ENCODE measurements at regions not wholly inside any gene's neighbourhood (a gene's known extent, or its start where the extent isn't known, plus 50 kb on each side); places are given as distances from the start of the nearest gene placed in this dataset.
"Not testable (repeated sequence)": the region's sequence is repeated elsewhere in the genome, so short reads cannot be mapped to it uniquely, and the experiment has no call there.

DNA sequence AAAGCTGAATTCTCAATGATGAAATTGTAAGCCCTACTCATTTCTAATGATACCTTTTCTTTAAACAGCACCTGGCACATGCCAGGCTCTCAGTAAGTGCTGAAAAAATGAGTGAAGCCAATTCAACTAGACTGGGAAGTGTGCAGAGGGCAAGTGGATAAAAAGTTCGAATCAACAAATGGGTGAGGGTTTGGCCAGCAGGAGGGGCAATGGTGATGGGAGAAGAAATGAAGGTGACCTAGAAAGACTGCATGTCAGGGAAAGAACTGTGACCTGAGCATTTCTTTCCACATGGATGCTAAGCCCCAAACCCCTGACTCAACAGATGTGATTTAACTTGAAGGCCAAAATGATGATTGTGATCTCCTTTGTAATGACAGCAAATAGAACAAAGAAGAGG lies 54.6 kb downstream of the DKK1 start:
- no peak for DNase-seq

- DNase-seq = not testable (repeated sequence)
These were observed 60.1 kb downstream of the DKK1 start for GRCh38 chr10:52374207-52374606.

DNA sequence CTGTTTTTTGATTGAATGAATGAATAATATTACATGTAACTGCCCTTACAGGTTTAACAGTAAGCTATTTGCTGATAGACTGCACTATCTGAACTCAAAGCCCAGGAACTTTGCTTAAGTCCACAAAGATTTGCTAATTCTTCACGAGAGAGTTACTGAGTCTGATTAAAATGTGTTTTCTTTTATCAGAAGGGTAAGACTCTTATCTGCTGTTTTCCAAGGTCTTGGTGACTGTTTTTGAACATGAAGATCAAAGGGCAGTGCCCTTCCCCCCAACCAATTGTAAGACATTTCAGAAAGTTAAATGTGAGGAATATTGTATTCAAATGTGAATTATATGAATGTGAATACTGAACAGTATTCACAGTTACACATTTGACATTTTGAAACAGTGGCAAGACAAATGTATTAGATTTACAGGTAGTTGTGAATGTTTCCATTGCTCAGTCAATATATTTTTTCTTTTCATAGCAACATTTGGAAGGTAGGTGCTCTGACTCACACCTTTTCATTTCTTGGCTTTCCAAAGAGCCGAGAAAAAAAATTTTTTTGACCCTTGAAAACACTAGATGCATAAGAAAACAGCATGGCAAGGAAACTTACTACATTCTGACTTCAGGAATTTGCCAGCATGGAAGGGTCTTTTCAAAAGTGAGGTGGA lies 62.7 kb downstream of the DKK1 start:
- DNase-seq = no peak

- no peak for DNase-seq
These were observed 64.0 kb downstream of the DKK1 start for GRCh38 chr10:52378124-52378523.

GRCh38 chr10:52379287-52379686 lies 65.2 kb downstream of the DKK1 start:
- DNase-seq = no peak

DNA sequence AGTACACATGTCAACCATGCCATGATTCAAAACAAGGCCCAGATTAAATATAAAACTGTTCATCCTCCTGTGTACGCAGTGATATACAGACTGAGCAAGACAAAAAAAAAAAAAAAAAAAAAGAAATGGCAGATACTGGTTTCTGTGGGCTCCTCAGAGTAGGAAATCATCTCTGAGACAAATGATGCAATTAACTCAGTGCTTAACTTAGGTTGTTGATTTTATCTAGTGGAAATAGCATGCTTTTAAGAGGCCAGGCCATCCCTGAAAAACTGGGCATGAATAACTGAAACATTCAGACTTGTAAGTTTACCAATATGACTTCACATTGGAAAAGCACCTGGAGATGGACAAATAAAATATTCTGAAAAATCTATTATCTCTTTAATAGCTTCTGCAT lies 69.0 kb downstream of the DKK1 start:
- DNase-seq = no peak

- no peak for DNase-seq
These were observed 73.7 kb downstream of the DKK1 start for GRCh38 chr10:52387744-52388143.

DNA sequence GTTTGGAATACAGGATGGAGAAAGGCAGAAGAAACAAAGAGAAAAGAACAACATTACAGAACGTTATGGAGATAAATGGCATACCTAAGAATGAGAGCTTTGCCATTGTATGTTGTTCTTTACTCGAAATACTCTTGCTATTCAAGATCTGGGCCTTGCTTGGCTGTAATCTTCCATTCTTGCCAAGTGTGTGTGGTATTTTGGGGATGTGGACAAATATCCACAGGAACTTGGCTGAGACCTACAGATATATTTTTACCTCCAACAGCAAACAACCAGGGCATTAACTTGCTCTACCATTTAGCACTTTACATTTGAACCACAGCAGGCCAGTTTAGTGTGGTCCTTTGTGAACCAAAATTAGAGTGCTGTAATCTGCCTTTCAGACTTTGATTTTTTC lies 76.3 kb downstream of the DKK1 start:
- DNase-seq = no peak

DNA sequence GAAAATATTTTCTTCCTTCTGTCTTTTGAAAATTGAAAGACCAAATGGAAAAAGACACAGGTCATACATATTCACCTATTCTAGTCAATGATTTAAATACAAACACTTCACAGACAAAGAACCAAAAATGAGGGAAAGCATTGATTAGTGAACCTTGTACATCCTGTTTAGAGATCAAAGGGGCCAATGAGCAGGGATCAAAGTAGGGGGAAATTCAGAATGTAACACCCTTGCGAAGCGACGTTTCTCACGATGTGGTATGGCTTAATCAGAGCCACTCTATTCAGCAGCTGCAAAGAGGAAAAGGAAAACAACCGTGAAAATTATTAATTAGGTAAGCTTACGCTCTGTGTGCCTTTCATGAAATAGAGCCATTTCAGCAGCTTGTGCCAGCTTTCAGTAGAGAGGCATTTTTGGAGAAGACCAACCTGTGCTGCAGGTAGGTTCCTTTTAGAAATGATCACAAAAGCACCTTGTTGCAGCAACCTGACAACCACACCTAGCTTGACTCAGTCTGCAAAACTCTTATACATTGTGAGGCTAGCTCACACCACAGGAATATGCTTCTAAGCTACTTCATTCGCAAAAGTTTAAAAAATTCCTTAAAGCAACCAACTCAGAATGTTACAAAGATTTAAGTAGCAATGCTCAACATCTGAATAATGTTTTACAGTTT lies 78.0 kb downstream of the DKK1 start:
- no peak for DNase-seq

GRCh38 chr10:52394246-52394645 lies 80.2 kb downstream of the DKK1 start:
- DNase-seq = no peak

- DNase-seq = no peak
These were observed 86.5 kb downstream of the DKK1 start for GRCh38 chr10:52400562-52400961.

GRCh38 chr10:52403801-52404200 lies 89.7 kb downstream of the DKK1 start:
- not testable (repeated sequence) for DNase-seq

- DNase-seq = no peak
These were observed 95.1 kb downstream of the DKK1 start for GRCh38 chr10:52409195-52409594.

DNA sequence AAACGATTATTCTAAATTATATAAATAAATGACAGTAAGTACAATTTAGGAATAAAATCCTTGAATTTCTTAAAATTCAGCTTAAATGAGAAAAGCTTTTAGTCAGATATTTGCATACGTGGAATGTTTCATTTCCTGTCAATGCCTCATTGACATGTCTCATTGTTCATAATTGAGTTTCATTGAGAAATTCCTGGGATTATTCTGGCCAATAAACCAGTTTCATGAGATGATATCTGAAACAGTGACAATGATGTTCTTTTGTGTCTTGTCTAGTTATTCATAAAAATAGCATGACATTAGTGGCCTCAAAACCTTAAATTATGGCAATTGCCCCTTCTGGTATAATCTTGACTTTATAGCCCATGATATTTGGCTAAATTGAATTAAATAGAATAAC lies 95.8 kb downstream of the DKK1 start:
- no peak for DNase-seq

DNA sequence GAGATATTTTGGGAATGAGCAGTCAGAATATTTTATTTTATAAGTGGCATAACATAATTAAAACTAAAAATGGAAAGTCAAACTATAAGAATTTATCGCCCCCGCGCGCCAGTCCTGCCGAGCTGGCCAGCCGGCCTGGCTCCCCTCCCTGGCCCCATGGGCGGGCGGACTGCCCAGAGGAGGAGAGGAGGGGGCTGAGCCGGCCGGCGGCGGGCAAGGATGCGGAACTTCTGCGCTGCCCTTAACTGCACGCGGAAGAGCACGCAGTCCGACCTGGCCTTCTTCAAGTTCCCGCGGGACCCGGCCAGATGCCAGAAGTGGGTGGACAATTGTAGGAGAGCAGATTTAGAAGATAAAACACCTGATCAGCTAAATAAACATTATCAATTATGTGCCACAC lies 96.8 kb downstream of the DKK1 start:
- DNase-seq = no peak

DNA sequence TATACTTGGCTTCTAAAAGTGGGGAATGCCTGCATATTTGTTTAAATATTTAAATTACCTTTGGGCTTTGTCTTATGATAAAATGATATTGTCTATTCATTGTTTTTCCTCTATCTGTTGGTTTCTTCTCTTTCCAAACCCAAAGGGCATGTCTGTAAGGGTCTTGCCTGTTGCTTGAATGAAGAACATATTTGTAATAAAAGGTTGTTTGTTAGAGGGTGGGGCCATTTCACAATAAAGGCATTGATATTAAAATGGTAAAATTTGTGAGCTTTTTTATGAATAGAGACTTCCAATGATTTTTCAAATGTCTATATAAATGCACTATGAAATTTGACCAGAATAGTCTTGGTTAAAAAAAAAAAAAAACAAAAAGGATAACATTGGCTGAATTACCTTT lies 105.2 kb downstream of the DKK1 start:
- no peak for DNase-seq

- no peak for DNase-seq
These were observed 106.6 kb downstream of the DKK1 start for GRCh38 chr10:52420656-52421055.

- DNase-seq = no peak
These were observed 109.3 kb downstream of the DKK1 start for GRCh38 chr10:52423369-52423768.

DNA sequence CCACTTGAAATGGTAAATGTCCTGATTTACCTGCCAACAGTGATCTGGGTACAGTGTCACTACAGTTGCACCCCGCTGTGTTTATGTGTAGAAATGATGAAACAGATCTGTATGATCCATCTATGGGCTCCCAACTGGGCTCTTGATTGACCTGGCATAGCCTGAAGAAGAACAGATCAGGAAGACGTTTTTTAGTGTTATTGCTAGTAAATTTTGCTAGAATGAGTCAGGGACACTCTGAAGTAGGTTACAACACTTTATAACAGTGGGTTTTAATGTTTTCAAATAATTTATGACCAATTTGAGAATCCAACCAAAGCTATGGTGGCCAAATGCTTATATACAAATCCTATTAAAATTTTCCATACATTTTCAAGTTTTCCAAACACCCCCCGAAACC lies 110.3 kb downstream of the DKK1 start:
- DNase-seq = no peak

- DNase-seq = no peak
These were observed 120.7 kb downstream of the DKK1 start for GRCh38 chr10:52434734-52435133.

DNA sequence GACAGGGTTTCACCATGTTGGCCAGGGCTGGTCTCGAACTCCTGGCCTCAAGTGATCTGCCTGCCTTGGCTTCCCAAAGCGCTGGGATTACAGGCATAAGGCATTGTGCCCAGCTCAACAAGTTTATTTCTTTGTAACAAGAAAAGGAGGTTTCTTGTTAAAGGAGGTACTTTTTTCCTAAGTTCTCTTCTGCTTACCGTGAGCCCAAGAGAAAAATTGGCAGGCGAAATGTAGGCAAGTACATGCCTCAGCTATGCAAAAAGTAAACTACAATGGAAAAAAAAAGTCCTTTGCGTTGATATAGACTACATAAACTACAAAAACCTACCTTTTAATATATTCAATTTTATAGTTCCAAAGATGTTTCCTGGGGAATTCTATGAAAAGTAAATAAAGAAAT lies 122.6 kb downstream of the DKK1 start:
- DNase-seq = no peak

DNA sequence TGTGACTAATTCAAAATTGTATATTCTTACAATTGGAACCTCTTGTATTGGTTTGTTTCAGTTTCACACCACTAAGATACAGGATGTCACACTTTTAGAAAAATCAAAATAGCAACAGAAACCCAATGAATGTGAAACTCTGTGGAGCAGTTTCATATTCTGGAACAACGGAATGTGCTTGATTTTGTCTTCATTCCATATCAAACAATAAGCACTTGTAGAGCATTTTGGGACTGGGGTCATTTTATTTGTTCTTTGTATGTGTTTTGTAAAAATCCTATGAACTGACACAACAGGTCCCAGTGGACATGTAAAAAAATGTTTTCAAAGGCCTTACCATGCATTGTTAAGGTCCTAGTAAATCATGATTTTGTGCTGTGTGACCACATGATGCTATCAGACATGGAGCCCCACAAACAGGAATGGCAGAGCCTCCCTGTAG lies 123.1 kb downstream of the DKK1 start:
- DNase-seq = no peak

DNA sequence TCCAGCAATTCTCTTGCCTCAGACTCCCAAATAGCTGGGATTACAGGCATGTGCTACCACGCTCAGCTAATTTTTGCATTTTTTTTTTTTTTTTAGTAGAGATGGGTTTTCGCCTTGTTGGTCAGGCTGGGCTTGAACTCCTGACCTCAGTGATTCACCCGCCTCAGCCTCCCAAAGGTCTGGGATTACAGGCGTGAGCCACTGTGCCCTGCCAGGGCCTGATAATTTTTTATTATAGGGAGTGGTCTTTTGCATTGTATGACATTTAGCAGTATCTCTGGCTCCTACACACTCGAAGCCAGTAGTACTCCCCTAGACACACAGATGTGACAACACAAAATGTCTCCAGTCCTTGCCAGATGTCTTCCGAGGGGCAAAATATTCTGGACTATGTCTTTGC lies 124.0 kb downstream of the DKK1 start:
- DNase-seq = no peak

DNA sequence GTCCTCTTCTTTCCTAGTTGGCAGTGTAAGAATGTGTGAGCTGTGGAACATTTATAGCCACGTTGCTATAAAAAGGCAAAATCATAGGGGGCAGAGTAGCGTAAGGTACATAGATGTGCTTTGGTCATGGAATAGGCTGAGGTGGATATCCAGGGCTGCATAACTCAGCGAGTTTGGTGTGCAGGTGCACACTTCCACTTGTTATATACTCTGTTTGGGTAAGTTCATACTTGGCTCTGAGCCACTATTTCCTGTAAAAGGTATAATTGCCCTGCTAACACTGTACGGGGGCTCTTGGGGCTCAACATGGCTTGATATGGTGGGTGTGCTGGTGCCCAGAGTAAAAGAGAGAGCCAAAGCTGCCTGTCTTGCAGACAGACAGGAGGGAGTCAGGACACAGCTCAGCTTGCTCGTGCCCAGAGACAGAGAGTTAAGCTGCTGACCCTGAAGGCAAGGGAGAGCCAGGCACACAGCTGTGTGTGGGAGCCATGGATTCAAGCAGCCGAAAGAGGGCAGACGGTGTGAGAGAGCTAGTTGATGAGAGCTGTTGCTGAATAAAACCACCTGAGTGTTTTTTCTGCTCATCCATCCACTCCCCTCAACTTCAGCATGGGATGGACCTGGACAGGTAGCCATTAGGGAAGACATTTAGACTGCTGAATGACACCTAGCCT lies 126.7 kb downstream of the DKK1 start:
- no peak for DNase-seq
